A673 (cell line): ENCODE measurements at regions not wholly inside any gene's neighbourhood (a gene's known extent, or its start where the extent isn't known, plus 50 kb on each side); places are given as distances from the start of the nearest gene placed in this dataset.

Source experiments
- CTCF ChIP-seq: fragments of 300-800, 200-600 bp; sonication (generic); conservative IDR thresholded peaks from 2 replicates; pipeline ENCODE4 v1.5.1; 2017; ENCODE audit warnings: low read depth, mild to moderate bottlenecking, antibody characterized with exemption, low read length, moderate library complexity, mixed read lengths
- EZH2 ChIP-seq: fragments of 200-600 bp; sonication (generic); IDR thresholded peaks from 2 replicates; pipeline ENCODE4 v1.6.1; 2017; ENCODE audit warnings: borderline replicate concordance, low read depth, mild to moderate bottlenecking, mixed read lengths, antibody characterized with exemption, low read length; ENCODE audit not compliant: poor library complexity, severe bottlenecking

- TF ChIP-seq CTCF (no peak), EZH2 (no peak)
Observed at GRCh38 chr2:67043781-67044478, 353.2 kb upstream of the ETAA1 start.
